ENCODE measurements at regions not wholly inside any gene's neighbourhood (a gene's known extent, or its start where the extent isn't known, plus 50 kb on each side); places are given as distances from the start of the nearest gene placed in this dataset.

- no peak for TF ChIP-seq POLR2A (IDR thresholded peaks at IDR 0.05; ENCODE audit: low read length)
- TF ChIP-seq GATA1 (IDR thresholded peaks at IDR 0.05; ENCODE audit: low read depth, low read length): no peak
Observed at GRCh38 chr7:121798453-121798840, 74.5 kb upstream of the PTPRZ1 start.
